HG02610 (cell line): ENCODE measurements at regions not wholly inside any gene's neighbourhood (a gene's known extent, or its start where the extent isn't known, plus 50 kb on each side); places are given as distances from the start of the nearest gene placed in this dataset.

Source experiments
- ATAC-seq: cut with Tn5 transposase; IDR thresholded peaks from one replicate; pipeline ENCODE4 v1.9.1; 2021; ENCODE audit warnings: mild to moderate bottlenecking, moderate library complexity; ENCODE audit not compliant: unreplicated experiment

GRCh38 chr12:123042833-123043232, 62.4 kb downstream of the ARL6IP4 start:
- no peak for ATAC-seq

DNA sequence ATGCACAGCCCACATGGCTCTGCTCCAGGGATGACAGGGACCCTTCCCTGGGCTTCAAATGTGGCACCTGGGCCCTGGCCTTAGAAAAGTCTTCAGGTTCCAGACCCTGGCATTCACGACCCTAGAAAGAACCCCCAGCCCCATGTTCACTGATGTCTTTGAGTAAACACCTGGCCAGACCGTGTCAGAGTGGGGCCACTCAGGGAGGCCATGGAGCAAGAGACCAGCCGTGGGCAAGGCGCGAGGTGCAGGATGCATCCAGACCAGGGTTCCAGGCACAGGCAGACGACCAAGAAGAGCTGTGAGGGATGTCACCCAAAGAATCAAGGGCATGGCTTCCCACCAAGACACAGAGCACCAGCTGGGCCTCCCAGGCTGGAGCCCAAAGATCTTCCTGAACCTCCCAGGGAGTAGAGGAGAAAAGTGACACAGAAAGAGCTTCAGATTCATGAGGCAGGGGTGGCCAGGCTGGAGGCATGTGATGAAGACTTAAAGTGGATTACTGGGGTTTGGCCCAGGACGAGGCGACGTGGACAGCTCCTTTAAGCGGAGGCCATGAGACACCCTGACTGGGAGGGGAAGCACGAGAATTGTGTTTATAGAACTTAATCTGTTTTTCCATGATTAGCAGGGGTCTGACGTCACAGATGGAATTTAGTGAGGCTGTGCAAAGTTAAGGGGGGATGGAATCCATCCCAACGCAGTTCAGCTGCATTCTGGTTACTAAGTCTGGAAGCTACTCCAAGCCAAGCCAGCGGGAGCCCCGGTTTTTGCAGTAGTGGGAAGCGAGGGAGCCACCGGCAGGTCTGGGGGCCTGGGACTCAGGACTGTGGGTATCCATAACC, 61.6 kb downstream of the ARL6IP4 start:
- ATAC-seq, result no peak

DNA sequence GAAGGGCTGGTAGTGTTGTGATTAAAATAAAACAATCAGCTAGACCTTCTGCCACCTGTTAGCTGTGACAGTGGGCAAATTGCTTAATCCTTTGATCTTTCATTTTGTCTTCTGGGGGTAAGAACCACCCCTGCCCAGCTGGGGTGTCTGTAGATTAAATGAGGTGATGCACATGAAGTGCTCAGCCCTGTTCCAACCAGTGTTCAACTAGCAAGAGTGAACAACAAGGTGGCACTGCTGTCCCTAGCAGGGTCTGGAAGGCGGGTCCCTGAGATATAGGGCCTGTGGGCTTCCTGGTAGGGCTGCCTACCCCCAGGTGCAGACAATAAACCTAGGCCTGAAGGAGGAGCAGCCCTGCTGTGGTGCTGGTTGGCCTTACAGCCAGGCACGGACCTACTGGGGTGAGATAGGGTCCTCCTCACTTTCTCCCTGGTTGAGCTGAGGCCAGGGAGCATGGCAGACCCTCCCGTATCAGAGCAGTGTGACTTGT, 60.6 kb downstream of the ARL6IP4 start:
- no peak for ATAC-seq

DNA sequence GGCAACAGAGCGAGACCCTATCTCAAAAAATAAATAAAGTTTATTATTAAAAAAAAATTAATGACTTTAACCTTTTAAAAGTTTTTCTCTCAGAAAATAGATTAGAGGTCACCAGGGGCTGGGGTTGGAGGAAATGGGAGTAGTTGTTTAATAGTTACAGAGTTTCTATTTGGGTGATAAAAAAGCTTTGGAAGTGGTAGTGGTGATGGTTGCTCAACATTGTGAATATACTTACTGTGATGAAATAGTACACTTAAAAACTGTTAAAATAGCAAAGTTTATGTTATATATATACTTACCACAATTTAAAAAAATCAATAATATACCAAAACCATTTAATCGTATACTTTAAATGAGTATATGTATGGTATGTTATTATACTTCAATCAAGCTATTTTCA, 59.6 kb downstream of the ARL6IP4 start:
- no peak for ATAC-seq

GRCh38 chr12:123038966-123039365, 58.5 kb downstream of the ARL6IP4 start:
- ATAC-seq, result no peak

GRCh38 chr12:123038486-123038885, 58.0 kb downstream of the ARL6IP4 start:
- no peak for ATAC-seq

DNA sequence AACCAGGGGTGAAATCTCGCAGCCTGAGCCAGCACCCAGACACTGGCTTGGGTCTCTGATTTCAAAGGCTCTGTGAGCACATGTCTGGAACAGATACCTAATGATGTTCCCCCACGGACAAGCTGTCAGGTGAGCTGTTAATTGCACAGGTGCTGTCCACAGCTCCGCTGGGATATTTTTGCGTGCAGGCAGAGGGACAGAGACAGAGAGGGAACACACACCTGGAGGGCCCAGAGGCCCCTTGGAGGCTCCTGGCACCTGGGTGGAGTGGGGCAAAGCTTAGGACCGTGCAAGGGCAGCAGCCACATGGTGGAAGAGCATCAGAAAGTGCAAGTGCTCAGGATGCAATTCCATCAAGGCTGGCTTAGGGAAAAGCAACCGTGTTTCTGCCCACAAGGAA, 57.3 kb downstream of the ARL6IP4 start:
- no peak for ATAC-seq

- ATAC-seq, result no peak
Measured at GRCh38 chr12:123036466-123037285, 56.2 kb downstream of the ARL6IP4 start.

DNA sequence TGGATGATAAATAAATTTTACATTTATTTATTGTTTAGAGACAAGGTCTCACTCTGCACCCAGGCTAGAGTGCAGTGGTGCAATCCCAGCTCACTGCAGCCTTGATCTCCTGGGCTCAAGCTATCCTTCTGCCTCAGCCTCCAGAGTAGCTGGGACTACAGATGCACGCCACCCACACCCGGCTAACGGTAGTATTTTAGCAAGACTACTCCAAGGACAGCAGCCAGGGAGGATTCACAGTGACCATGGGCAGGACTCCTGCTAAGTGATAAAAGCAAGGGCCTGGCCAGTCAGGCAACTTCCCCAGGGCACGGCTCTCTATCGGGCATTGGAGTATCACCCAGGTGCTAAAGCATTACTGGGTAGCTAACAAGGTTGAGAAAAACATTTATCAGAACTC, 55.4 kb downstream of the ARL6IP4 start:
- no peak for ATAC-seq

- ATAC-seq, result no peak
Measured at GRCh38 chr12:123034865-123035264, 54.4 kb downstream of the ARL6IP4 start.

DNA sequence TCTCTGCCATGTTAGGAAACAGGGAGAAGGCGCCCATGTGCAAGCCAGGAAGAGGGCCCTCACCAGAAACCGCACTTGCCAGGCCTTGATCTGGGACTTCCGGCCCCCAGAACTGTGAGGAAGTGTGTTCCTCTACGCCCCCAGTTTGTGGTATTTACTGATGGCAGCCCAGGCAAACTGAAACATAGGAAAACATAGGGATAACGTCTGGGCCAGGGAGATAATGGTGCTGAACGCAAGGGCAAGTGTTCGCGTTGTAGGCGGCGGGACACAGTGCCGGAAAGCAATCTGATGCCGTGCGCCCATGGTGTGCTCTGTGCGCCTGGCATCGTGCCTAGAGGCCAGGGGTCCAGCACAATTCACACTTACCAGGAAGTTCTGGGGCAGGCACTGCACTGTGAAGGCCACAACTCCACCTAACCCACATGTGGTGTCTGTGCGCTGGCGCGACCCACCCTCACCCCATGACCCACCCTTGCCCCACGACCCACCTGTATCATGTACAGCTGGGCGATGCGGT, 53.6 kb downstream of the ARL6IP4 start:
- ATAC-seq, result no peak

GRCh38 chr12:123033392-123034021, 53.0 kb downstream of the ARL6IP4 start:
- no peak for ATAC-seq

DNA sequence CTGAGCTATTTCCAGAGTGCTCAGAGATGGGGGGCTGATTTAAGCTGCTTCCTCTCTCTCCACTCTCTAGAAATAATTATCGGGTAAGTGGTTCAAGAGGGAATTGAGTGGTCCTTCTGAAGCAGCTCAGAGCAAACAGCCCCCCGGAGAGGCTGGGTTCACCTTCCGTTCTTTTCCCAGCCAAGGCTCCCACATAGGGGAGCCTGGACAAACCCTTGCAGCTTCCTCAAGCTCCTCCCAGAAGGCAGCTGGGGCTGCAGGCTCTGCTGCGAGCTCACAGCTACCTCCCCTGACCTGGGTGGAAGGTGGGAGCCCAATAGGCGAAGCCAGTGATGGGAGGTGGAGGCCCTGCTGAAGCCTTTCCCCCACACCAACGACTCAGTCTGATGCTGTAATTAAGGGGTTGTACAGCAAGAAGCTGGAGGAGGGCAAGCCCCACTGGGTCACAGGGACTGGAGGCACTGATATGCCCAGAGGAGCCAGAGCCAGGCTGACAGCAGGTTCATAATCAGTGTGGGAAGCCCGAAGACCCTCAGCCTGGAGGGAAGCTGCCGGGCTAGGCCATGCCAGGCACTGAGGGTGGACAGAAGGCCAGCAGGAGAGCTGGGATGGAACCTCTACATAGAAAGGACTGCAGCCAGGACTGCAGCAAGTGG, 52.4 kb downstream of the ARL6IP4 start:
- no peak for ATAC-seq
